Brain microvascular endothelial cell (primary cell): ENCODE measurements at regions not wholly inside any gene's neighbourhood (a gene's known extent, or its start where the extent isn't known, plus 50 kb on each side); places are given as distances from the start of the nearest gene placed in this dataset.

Source experiments
- DNase-seq: peaks from one replicate; pipeline ENCODE4 v3.0.0-alpha.2; 2020
- H3K27ac ChIP-seq: fragments of 250-450 bp; sonication (Bioruptor Pico); 2 replicates; pipeline ENCODE4 v1.5.1; 2020; ENCODE audit warnings: mild to moderate bottlenecking, moderate library complexity
- H3K27me3 ChIP-seq: fragments of 250-450 bp; sonication (Bioruptor Pico); replicated peaks from 2 replicates; pipeline ENCODE4 v1.5.1; 2020; ENCODE audit warnings: mild to moderate bottlenecking
- H3K36me3 ChIP-seq: fragments of 250-450 bp; sonication (Bioruptor Pico); replicated peaks from 2 replicates; pipeline ENCODE4 v1.5.1; 2020; ENCODE audit warnings: mild to moderate bottlenecking
- H3K4me3 ChIP-seq: 2 replicates; pipeline ENCODE4 v1.5.1; 2011; ENCODE audit warnings: low read depth, mild to moderate bottlenecking, control low read depth, low read length, moderate library complexity
- in situ Hi-C: cut with HindIII; loops from 2 replicates; pipeline ENCODE4 v1.10.0; 2017; ENCODE audit warnings: low sequenced_read_pairs, low pct_ligation_motif_present
- TF ChIP-seq, protein P1 (sequence below): IDR thresholded peaks from 2 replicates; pipeline ENCODE4 v1.5.1; 2011; ENCODE audit warnings: low read depth, mild to moderate bottlenecking, moderate library complexity, low read length, control low read depth, inconsistent platforms; ENCODE audit errors: missing control alignments

DNA sequence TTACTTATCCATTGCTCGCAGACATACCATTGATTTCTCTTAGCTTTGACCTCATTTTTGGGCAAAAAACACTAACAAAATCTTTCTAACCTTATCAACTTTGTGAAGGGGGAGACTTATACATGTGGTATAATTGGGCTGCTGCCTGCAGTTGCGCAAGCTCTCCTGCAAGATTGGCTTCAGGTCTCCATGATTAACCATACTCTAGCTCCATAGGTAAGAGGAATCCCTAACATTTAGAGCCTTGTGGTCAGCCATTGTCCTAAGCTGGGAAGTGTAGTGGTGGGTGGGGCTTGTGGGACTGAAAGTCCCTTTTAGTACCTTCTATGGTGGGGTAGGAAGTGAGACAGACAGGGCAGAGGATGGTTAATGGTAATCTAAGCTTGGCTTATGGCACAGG lies 179.6 kb upstream of the THRB start:
- in situ Hi-C loops: no loop called here
- Histone ChIP-seq H3K27ac (no peak overlapping the region), H3K27me3 (no peaks in the 10 kb centered on the region), H3K4me3 (no peak overlapping the region), H3K36me3 (no peaks in the 10 kb centered on the region)
- TF ChIP-seq, protein P1, sequence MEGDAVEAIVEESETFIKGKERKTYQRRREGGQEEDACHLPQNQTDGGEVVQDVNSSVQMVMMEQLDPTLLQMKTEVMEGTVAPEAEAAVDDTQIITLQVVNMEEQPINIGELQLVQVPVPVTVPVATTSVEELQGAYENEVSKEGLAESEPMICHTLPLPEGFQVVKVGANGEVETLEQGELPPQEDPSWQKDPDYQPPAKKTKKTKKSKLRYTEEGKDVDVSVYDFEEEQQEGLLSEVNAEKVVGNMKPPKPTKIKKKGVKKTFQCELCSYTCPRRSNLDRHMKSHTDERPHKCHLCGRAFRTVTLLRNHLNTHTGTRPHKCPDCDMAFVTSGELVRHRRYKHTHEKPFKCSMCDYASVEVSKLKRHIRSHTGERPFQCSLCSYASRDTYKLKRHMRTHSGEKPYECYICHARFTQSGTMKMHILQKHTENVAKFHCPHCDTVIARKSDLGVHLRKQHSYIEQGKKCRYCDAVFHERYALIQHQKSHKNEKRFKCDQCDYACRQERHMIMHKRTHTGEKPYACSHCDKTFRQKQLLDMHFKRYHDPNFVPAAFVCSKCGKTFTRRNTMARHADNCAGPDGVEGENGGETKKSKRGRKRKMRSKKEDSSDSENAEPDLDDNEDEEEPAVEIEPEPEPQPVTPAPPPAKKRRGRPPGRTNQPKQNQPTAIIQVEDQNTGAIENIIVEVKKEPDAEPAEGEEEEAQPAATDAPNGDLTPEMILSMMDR: no peak
- DNase-seq: no peak

DNA sequence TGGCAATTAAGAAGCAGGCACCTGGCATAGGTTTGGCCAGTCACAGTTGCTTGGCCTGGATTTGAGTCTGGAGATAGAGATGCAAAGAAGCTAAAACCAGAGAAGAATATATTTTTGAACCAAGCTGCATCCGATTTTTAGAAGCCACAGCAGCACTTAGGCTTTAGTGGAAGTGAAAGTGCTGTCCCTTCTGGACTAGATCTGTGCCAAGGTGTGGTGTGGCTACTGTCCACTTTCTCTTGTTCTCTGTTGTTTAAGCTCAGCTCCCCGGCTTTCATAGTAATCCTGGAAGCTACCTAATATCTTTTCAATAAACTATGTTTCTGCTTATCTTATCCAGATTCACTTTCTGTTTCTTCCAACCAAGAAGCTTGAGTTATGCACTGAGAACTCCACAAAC lies 183.4 kb upstream of the THRB start:
- in situ Hi-C loops: loop anchor here (25.0 kb wide), 1 partner anchor 416 kb away; no protein-coding TSS in a partner anchor
- peak overlapping the region; percentile 24 for H3K4me3 ChIP-seq
- H3K36me3 ChIP-seq: no peaks in the 10 kb centered on the region
- no peaks in the 10 kb centered on the region for H3K27me3 ChIP-seq
- TF ChIP-seq, protein P1: no peak
- DNase-seq: no peak
- H3K27ac ChIP-seq: peak overlapping the region; percentile 50

DNA sequence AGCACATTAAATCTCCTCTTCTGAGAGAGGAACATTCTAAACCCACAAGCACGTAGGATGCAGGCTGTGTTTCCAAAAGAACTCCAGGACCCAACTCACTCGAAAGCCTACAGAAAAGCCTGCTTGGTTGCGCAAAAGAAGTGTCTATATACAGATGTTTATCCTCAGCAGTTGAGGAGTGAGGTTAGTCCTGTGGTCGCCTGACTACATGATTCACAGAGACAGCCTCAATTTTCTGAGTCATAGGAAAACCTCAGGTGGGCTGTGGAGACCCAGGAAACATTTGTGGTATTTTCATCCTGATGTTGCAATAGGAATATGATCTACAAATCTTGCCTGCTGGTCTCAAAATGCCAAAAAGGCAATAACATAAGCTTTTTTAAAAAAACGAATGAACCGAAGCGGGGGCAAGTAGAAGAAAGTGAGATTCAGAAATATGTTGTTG lies 183.8 kb upstream of the THRB start:
- H3K4me3 ChIP-seq: no peak overlapping the region
- H3K27me3 ChIP-seq: no peaks in the 10 kb centered on the region
- peak overlapping the region; percentile 50 for H3K27ac ChIP-seq
- TF ChIP-seq, protein P1: no peak
- in situ Hi-C loops: loop anchor here (25.0 kb wide), 1 partner anchor 416 kb away; no protein-coding TSS in a partner anchor
- peak; percentile 95 for DNase-seq
- no peaks in the 10 kb centered on the region for H3K36me3 ChIP-seq

DNA sequence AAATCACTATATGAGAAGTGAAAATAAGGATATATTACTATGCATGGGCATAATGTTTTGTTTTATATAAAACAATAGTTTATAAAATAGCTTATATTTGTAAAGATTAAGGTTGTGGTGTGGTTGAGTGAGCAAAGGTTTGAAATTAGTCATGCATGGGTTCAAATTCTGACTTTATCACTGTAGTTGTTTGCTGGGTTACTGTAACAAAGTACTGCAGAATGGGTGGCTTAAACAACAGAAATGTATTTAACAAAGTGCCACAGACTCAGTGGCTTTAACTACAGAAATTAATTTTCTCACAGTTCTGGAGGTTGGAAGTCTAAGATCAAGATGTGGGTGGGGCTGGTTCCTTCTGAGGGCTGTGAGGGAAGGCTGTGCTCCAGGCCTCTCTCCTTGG lies 184.8 kb upstream of the THRB start:
- TF ChIP-seq, protein P1: no peak
- Histone ChIP-seq H3K27me3 (no peaks in the 10 kb centered on the region), H3K36me3 (no peaks in the 10 kb centered on the region), H3K4me3 (no peak overlapping the region), H3K27ac (no peak overlapping the region)
- DNase-seq: no peak
- in situ Hi-C loops: loop anchor here (25.0 kb wide), 1 partner anchor 417 kb away; no protein-coding TSS in a partner anchor

DNA sequence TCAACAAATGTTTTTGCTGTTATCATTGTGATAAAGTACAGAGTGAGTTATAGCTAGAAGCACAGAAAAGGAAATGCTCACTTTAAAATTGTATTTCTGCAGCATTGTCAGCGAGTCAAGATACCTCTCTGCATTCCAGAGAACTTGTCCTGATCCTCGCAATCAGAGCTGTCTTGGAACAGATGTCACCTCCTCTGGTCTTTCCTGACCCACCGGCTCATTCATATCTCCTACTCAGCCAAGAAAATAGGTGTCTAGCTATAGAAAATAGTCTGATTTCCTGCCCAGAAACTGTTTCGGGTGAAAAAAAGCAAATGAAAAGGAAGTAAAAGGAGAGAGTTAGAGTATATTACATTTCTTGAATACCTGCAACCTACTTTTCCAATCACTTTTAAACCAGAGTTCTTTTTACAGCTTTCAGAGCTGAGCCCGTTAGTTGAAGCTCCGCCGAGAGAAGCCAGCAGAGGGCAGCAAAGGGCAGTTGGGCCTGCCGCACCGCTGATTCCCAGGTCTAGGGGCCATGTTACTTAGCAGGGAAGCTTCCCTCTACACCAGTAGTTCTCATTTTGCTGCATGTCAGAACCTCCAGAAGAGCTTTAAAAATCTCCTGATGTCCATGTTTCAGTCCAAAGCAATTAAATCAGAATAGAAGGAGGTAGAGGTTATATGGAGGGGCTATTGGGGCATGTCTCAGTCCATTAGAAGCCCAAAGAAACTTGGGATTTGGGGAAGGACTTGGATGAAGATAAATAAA lies 185.7 kb upstream of the THRB start:
- no peaks in the 10 kb centered on the region for H3K36me3 ChIP-seq
- no peak overlapping the region for H3K27ac ChIP-seq
- in situ Hi-C loops: loop anchor here (25.0 kb wide), 1 partner anchor 418 kb away; no protein-coding TSS in a partner anchor
- H3K4me3 ChIP-seq: no peak overlapping the region
- TF ChIP-seq, protein P1: peak; percentile 98
- H3K27me3 ChIP-seq: no peaks in the 10 kb centered on the region
- DNase-seq: peak; percentile 51
